H1 (cell line): ENCODE measurements at regions not wholly inside any gene's neighbourhood (a gene's known extent, or its start where the extent isn't known, plus 50 kb on each side); places are given as distances from the start of the nearest gene placed in this dataset.

Experiments
- CTCF ChIA-PET: fragments of 300-600 bp; sonication (Branson Sonifier 250); formaldehyde crosslinking; loops from one replicate; lab custom pipeline; 2021; ENCODE audit not compliant: partially characterized antibody; lab: Charles Lee
- POLR2A ChIA-PET: fragments of 300-600 bp; sonication (Branson Sonifier 250); formaldehyde crosslinking; loops from one replicate; lab custom pipeline; 2021; ENCODE audit warnings: inconsistent platforms; ENCODE audit not compliant: partially characterized antibody; lab: Charles Lee
- DNase-seq, 2 experiments: peaks; one replicate each; pipeline versions ENCODE4 v3.0.0 to v3.0.0-alpha.2; 2010 to 2022; ENCODE audit warnings: low spot score in 2 of 2, low read depth in 1 of 2, mixed read lengths in 1 of 2
- FAIRE-seq: peaks from 2 replicates; lab custom pipeline; 2011; peaks lifted over from hg19 to GRCh38; lab: Jason Lieb, UNC
- H2AFZ ChIP-seq: 2 replicates; pipeline ENCODE4 v1.8.1; 2012; ENCODE audit warnings: low read length, inconsistent platforms
- H2AK5ac ChIP-seq: 2 replicates; pipeline ENCODE4 v1.6.1; 2013; ENCODE audit warnings: low read depth, low read length
- H2BK120ac ChIP-seq: replicated peaks from 2 replicates; pipeline ENCODE3; 2013; ENCODE audit warnings: low read depth, low read length, inconsistent platforms
- H2BK12ac ChIP-seq: 2 replicates; pipeline ENCODE4 v1.6.1; 2013; ENCODE audit warnings: low read depth, low read length
- H2BK15ac ChIP-seq: 2 replicates; pipeline ENCODE4 v1.6.1; 2013; ENCODE audit warnings: low read length
- H2BK20ac ChIP-seq: 2 replicates; pipeline ENCODE4 v1.6.1; 2013; ENCODE audit warnings: low read length
- H2BK5ac ChIP-seq: 2 replicates; pipeline ENCODE4 v1.6.1; 2013; ENCODE audit warnings: low read depth, low read length
- H3K14ac ChIP-seq: 2 replicates; pipeline ENCODE4 v1.6.1; 2013; ENCODE audit warnings: inconsistent platforms; ENCODE audit not compliant: insufficient read length
- H3K18ac ChIP-seq: 2 replicates; pipeline ENCODE4 v1.6.1; 2013; ENCODE audit warnings: low read length; ENCODE audit errors: extremely low read depth
- H3K23ac ChIP-seq: 2 replicates; pipeline ENCODE4 v1.6.1; 2013; ENCODE audit warnings: inconsistent platforms; ENCODE audit not compliant: insufficient read length
- H3K23me2 ChIP-seq: 2 replicates; pipeline ENCODE4 v1.6.1; 2013; ENCODE audit warnings: low read depth, low read length
- H3K27ac ChIP-seq: 2 replicates; pipeline ENCODE4 v1.6.1; 2011; ENCODE audit warnings: low read depth, low read length, inconsistent platforms
- H3K27me3 ChIP-seq, 4 experiments: replicated peaks in 1 of 4; 1 replicate in 1 of 4; 2 replicates in 3 of 4; pipeline versions ENCODE4 v1.6.1 to v1.8.1; 2011 to 2013; ENCODE audit warnings: low read length in 3 of 4, mild to moderate bottlenecking in 3 of 4, inconsistent platforms in 2 of 4, mixed read lengths in 2 of 4, moderate library complexity in 1 of 4; ENCODE audit not compliant: control insufficient read depth in 3 of 4, insufficient read depth in 3 of 4; ENCODE audit errors: extremely low read depth in 1 of 4
- H3K36me3 ChIP-seq, 4 experiments: 2 replicates each; pipeline versions ENCODE4 v1.6.1 to v1.8.1; 2011 to 2013; ENCODE audit warnings: mild to moderate bottlenecking in 4 of 4, low read length in 3 of 4, moderate library complexity in 2 of 4, control low read depth in 1 of 4, inconsistent platforms in 1 of 4; ENCODE audit not compliant: insufficient read depth in 4 of 4, control insufficient read depth in 2 of 4
- H3K4ac ChIP-seq: replicated peaks from 2 replicates; pipeline ENCODE3; 2013; ENCODE audit warnings: low read length, low read depth, mixed read lengths, inconsistent platforms; ENCODE audit not compliant: insufficient read length
- H3K4me1 ChIP-seq, 4 experiments: replicated peaks in 1 of 4; 1 replicate in 1 of 4; 2 replicates in 3 of 4; pipeline versions ENCODE4 v1.6.1 to v1.8.1; 2011 to 2013; ENCODE audit warnings: low read length in 3 of 4, inconsistent platforms in 2 of 4, mixed read lengths in 1 of 4; ENCODE audit not compliant: insufficient read depth in 4 of 4, control insufficient read depth in 3 of 4
- H3K4me2 ChIP-seq, 2 experiments: 2 replicates each; pipeline versions ENCODE4 v1.6.1 to v1.8.1; 2011 to 2013; ENCODE audit warnings: low read depth in 2 of 2, low read length in 2 of 2, control low read depth in 1 of 2, inconsistent platforms in 1 of 2, mild to moderate bottlenecking in 1 of 2; ENCODE audit not compliant: insufficient read depth in 1 of 2
- H3K4me3 ChIP-seq, 4 experiments: fragments of 200-600, 300-600 bp in 1 of 4; sonication (generic), shearing (Covaris generic), sonication (Bioruptor Twin) in 1 of 4; 2 replicates each; pipeline versions ENCODE4 v1.5.1 to v1.8.1; 2011 to 2016; ENCODE audit warnings: low read length in 4 of 4, low read depth in 3 of 4, control low read depth in 2 of 4, inconsistent platforms in 2 of 4, mild to moderate bottlenecking in 2 of 4, mixed read lengths in 1 of 4, moderate library complexity in 1 of 4; ENCODE audit not compliant: insufficient read depth in 2 of 4; ENCODE audit errors: extremely low read depth in 1 of 4
- H3K56ac ChIP-seq: replicated peaks from 2 replicates; pipeline ENCODE3; 2013; ENCODE audit warnings: low read depth, mild to moderate bottlenecking, mixed read lengths, low read length, inconsistent platforms; ENCODE audit not compliant: insufficient read length
- H3K79me1 ChIP-seq: 2 replicates; pipeline ENCODE4 v1.6.1; 2013; ENCODE audit warnings: low read depth, low read length, control low read depth
- H3K79me2 ChIP-seq, 2 experiments: 2 replicates each; pipeline versions ENCODE4 v1.6.1 to v1.8.1; 2012 to 2013; ENCODE audit warnings: low read length in 2 of 2, mild to moderate bottlenecking in 2 of 2, inconsistent platforms in 1 of 2; ENCODE audit not compliant: insufficient read depth in 2 of 2, control insufficient read depth in 1 of 2
- H3K9ac ChIP-seq, 4 experiments: replicated peaks in 1 of 4; 1 replicate in 1 of 4; 2 replicates in 3 of 4; pipeline versions ENCODE4 v1.6.1 to v1.8.1; 2011 to 2013; ENCODE audit warnings: low read depth in 3 of 4, low read length in 3 of 4, control low read depth in 2 of 4, mild to moderate bottlenecking in 2 of 4, moderate library complexity in 2 of 4, inconsistent platforms in 1 of 4; ENCODE audit errors: extremely low read depth in 1 of 4
- H3K9me3 ChIP-seq, 2 experiments: 2 replicates each; pipeline versions ENCODE4 v1.6.1 to v1.8.1; 2012 to 2013; ENCODE audit warnings: mild to moderate bottlenecking in 2 of 2, moderate library complexity in 2 of 2, control low read depth in 1 of 2, inconsistent platforms in 1 of 2, low read depth in 1 of 2, low read length in 1 of 2, mixed read lengths in 1 of 2; ENCODE audit not compliant: insufficient read depth in 2 of 2
- H4K20me1 ChIP-seq, 2 experiments: replicated peaks in 1 of 2; 2 replicates each; pipeline versions ENCODE3 to v1.8.1; 2011 to 2013; ENCODE audit warnings: inconsistent platforms in 2 of 2, low read length in 2 of 2, mild to moderate bottlenecking in 1 of 2; ENCODE audit not compliant: insufficient read depth in 2 of 2, control insufficient read depth in 1 of 2
- H4K5ac ChIP-seq: 2 replicates; pipeline ENCODE4 v1.6.1; 2013; ENCODE audit warnings: low read length, low read depth, mixed read lengths, inconsistent platforms; ENCODE audit not compliant: insufficient read length
- H4K8ac ChIP-seq: 2 replicates; pipeline ENCODE4 v1.8.0; 2013; ENCODE audit warnings: mild to moderate bottlenecking, moderate library complexity, low read length, inconsistent platforms; ENCODE audit not compliant: insufficient read depth; ENCODE audit errors: extremely low read depth
- H4K91ac ChIP-seq: replicated peaks from 2 replicates; pipeline ENCODE3; 2013; ENCODE audit warnings: low read length, mixed read lengths, inconsistent platforms; ENCODE audit not compliant: insufficient read length
- HDAC6 ChIP-seq: IDR thresholded peaks from one replicate; pipeline ENCODE4 v1.7.1; 2012; ENCODE audit warnings: low read depth, mild to moderate bottlenecking, inconsistent platforms, low read length, moderate library complexity
- RXRA ChIP-seq: IDR thresholded peaks from 2 replicates; pipeline ENCODE4 v1.6.1; 2011; ENCODE audit warnings: low read depth, mild to moderate bottlenecking, low read length, moderate library complexity; ENCODE audit not compliant: insufficient read depth
- TAF1 ChIP-seq: IDR thresholded peaks from 2 replicates; pipeline ENCODE4 v1.6.1; 2011; ENCODE audit warnings: mild to moderate bottlenecking, low read depth, low read length
- WGBS, 2 experiments: shearing (Covaris generic) in 1 of 2; methylation state at CpG; one replicate each; pipeline versions ENCODE4 v1.1.6 to v1.1.7; 2013 to 2015; ENCODE audit warnings: low lambda C conversion rate in 2 of 2, mixed read lengths in 2 of 2, inconsistent platforms in 1 of 2, low coverage in 1 of 2, missing lambda C conversion rate in 1 of 2; ENCODE audit not compliant: insufficient replicate concordance in 2 of 2, insufficient coverage in 1 of 2, insufficient read length in 1 of 2; ENCODE audit errors: extremely low coverage in 1 of 2, missing lambda C conversion rate in 1 of 2; 5-methylcytosine and 5-hydroxymethylcytosine counted together

DNA sequence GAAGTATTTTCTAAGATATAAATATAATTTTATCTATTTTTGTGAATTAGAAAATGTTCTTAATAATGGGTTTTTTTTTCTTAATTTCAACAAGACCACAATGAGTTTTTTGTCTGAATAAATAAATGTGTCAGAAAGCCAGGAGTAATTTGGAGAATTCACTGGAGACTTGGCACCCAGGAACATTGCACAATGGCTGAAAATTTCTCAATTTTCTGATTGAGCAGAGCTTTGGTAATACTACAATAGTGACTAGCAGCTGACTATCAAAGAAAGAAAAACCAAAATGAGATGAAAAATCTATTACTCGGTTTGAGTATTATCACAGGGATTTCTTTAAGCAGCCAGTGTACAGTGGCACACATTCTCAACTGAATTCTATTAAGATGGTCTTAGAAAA lies 394.4 kb upstream of the PCDH20 start:
- ChIA-PET POLR2A (no interaction called here), CTCF (no interaction called here)
- Histone ChIP-seq H3K27me3 (no peaks in the 10 kb centered on the region), H2BK15ac (no peak overlapping the region), H3K9me3 (no peaks in the 10 kb centered on the region), H3K14ac (no peak overlapping the region), H4K91ac (no peak overlapping the region), H3K4me1 (no peaks in the 10 kb centered on the region), H3K79me1 (no peaks in the 10 kb centered on the region), H3K23me2 (no peaks in the 10 kb centered on the region), H4K5ac (no peak overlapping the region), H3K27ac (no peak overlapping the region), H2BK5ac (no peak overlapping the region), H4K8ac (no peak overlapping the region), H3K79me2 (no peaks in the 10 kb centered on the region), H3K4me2 (no peak overlapping the region), H3K4ac (no peak overlapping the region), H3K56ac (no peak overlapping the region), H2BK12ac (no peak overlapping the region), H4K20me1 (no peaks in the 10 kb centered on the region), H2AK5ac (no peak overlapping the region), H3K36me3 (no peaks in the 10 kb centered on the region), H2BK120ac (no peak overlapping the region), H2BK20ac (no peak overlapping the region), H2AFZ (no peak overlapping the region), H3K23ac (no peak overlapping the region), H3K9ac (no peak overlapping the region), H3K18ac (no peak overlapping the region), H3K4me3 (no peak overlapping the region)
- FAIRE-seq (no peak), DNase-seq (no peak)
- TF ChIP-seq RXRA: no peak
- TF ChIP-seq HDAC6: no peak
- TF ChIP-seq TAF1: no peak
- 81% methylated on average over 1 of the region's 1 CpG; no CpG with 5 or more reads in 1 of the 2 experiments for WGBS, 2 experiments
